ENCODE measurements at regions not wholly inside any gene's neighbourhood (a gene's known extent, or its start where the extent isn't known, plus 50 kb on each side); places are given as distances from the start of the nearest gene placed in this dataset.

DNA sequence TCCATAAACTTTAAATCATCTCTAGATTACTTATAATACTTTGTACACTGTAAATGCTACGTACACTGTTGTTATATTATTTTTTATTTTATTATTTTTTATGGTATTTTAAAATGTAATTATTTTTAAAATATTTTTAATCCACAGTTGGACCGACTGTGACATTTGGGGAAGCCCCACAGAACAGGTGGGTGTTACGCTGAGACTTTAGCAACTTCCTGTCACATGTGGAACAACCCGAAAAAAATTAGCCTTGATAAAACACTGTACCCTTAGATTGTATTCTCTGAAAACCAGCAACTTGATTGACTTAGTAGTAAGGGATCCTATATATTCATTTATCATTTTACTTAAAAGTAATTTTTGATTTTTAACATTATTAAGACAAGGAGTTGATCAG is 1755.7 kb upstream of the SEL1L start:
- TF ChIP-seq, protein P1, sequence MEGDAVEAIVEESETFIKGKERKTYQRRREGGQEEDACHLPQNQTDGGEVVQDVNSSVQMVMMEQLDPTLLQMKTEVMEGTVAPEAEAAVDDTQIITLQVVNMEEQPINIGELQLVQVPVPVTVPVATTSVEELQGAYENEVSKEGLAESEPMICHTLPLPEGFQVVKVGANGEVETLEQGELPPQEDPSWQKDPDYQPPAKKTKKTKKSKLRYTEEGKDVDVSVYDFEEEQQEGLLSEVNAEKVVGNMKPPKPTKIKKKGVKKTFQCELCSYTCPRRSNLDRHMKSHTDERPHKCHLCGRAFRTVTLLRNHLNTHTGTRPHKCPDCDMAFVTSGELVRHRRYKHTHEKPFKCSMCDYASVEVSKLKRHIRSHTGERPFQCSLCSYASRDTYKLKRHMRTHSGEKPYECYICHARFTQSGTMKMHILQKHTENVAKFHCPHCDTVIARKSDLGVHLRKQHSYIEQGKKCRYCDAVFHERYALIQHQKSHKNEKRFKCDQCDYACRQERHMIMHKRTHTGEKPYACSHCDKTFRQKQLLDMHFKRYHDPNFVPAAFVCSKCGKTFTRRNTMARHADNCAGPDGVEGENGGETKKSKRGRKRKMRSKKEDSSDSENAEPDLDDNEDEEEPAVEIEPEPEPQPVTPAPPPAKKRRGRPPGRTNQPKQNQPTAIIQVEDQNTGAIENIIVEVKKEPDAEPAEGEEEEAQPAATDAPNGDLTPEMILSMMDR (IDR thresholded peaks at IDR 0.05), result no peak
- TF ChIP-seq POLR2A (IDR thresholded peaks at IDR 0.05), result no peak
